ENCODE measurements at regions not wholly inside any gene's neighbourhood (a gene's known extent, or its start where the extent isn't known, plus 50 kb on each side); places are given as distances from the start of the nearest gene placed in this dataset.
"Not testable (repeated sequence)": the region's sequence is repeated elsewhere in the genome, so short reads cannot be mapped to it uniquely, and the experiment has no call there.

- H3K4me3 ChIP-seq (ENCODE audit: low read depth, low read length); H3K4me1 ChIP-seq (ENCODE audit: control insufficient read depth, insufficient read depth, low read length, poor library complexity, severe bottlenecking); H3K4me3 Mint-ChIP-seq; DNase-seq; H3K27ac Mint-ChIP-seq; H3K36me3 Mint-ChIP-seq; H3K36me3 ChIP-seq (ENCODE audit: control insufficient read depth, insufficient read depth, low read length); H3K27ac ChIP-seq (ENCODE audit: insufficient read depth, low read length, poor library complexity, severe bottlenecking); H3K4me1 Mint-ChIP-seq; H3K27me3 ChIP-seq (ENCODE audit: control insufficient read depth, insufficient read depth, low read length); ATAC-seq (ENCODE audit: low read depth in 2 of 2); H3K9me3 ChIP-seq (ENCODE audit: control insufficient read depth in 2 of 2, low read length in 2 of 2); H3K9me3 Mint-ChIP-seq: not testable (repeated sequence)
- peaks cover 16% of the 10 kb centered on the region for H3K27me3 Mint-ChIP-seq
Measured at GRCh38 chr2:238618494-238619283, 192.0 kb downstream of the ASB1 start.

GRCh38 chr2:238627899-238628298, 201.2 kb downstream of the ASB1 start:
- H3K27ac ChIP-seq (ENCODE audit: insufficient read depth, low read length, poor library complexity, severe bottlenecking), result no peak overlapping the region
- ATAC-seq (ENCODE audit: low read depth in 2 of 2) (no peak), DNase-seq (no peak)
- H3K4me3 Mint-ChIP-seq, result no peak overlapping the region
- H3K27me3 ChIP-seq (ENCODE audit: control insufficient read depth, insufficient read depth, low read length), result no peaks in the 10 kb centered on the region
- H3K27ac Mint-ChIP-seq, result no peak overlapping the region
- no peaks in the 10 kb centered on the region for H3K4me1 ChIP-seq (ENCODE audit: control insufficient read depth, insufficient read depth, low read length, poor library complexity, severe bottlenecking)
- no peaks in the 10 kb centered on the region for H3K9me3 ChIP-seq (ENCODE audit: control insufficient read depth in 2 of 2, low read length in 2 of 2)
- H3K36me3 Mint-ChIP-seq, result no peaks in the 10 kb centered on the region
- H3K9me3 Mint-ChIP-seq, result peaks cover 0 to 1% (median 0%) of the 10 kb centered on the region in 7 donors
- no peaks in the 10 kb centered on the region for H3K36me3 ChIP-seq (ENCODE audit: control insufficient read depth, insufficient read depth, low read length)
- no peaks in the 10 kb centered on the region for H3K27me3 Mint-ChIP-seq
- H3K4me3 ChIP-seq (ENCODE audit: low read depth, low read length), result no peak overlapping the region
- H3K4me1 Mint-ChIP-seq, result no peaks in the 10 kb centered on the region

GRCh38 chr2:238629064-238629463, 202.3 kb downstream of the ASB1 start:
- Mint-ChIP-seq H3K27ac (no peak overlapping the region), H3K4me1 (no peaks in the 10 kb centered on the region), H3K9me3 (peaks cover 0 to 1% (median 0%) of the 10 kb centered on the region in 7 donors), H3K4me3 (no peak overlapping the region), H3K36me3 (no peaks in the 10 kb centered on the region), H3K27me3 (no peaks in the 10 kb centered on the region)
- DNase-seq (no peak), ATAC-seq (ENCODE audit: low read depth in 2 of 2) (no peak)
- H3K36me3 ChIP-seq (ENCODE audit: control insufficient read depth, insufficient read depth, low read length), result no peaks in the 10 kb centered on the region
- no peak overlapping the region for H3K4me3 ChIP-seq (ENCODE audit: low read depth, low read length)
- H3K9me3 ChIP-seq (ENCODE audit: control insufficient read depth in 2 of 2, low read length in 2 of 2), result no peaks in the 10 kb centered on the region
- H3K4me1 ChIP-seq (ENCODE audit: control insufficient read depth, insufficient read depth, low read length, poor library complexity, severe bottlenecking), result no peaks in the 10 kb centered on the region
- H3K27me3 ChIP-seq (ENCODE audit: control insufficient read depth, insufficient read depth, low read length), result no peaks in the 10 kb centered on the region
- no peak overlapping the region for H3K27ac ChIP-seq (ENCODE audit: insufficient read depth, low read length, poor library complexity, severe bottlenecking)

GRCh38 chr2:238631491-238632180, 204.9 kb downstream of the ASB1 start:
- H3K27me3 ChIP-seq (ENCODE audit: control insufficient read depth, insufficient read depth, low read length), result no peaks in the 10 kb centered on the region

GRCh38 chr2:238632181-238633060, 205.7 kb downstream of the ASB1 start:
- peaks cover 0 to 1% (median 0%) of the 10 kb centered on the region in 7 donors for H3K9me3 Mint-ChIP-seq
- no peak overlapping the region for H3K27ac Mint-ChIP-seq
- H3K4me3 Mint-ChIP-seq, result no peak overlapping the region
- H3K4me1 Mint-ChIP-seq, result no peaks in the 10 kb centered on the region
- Histone ChIP-seq H3K27me3 (ENCODE audit: control insufficient read depth, insufficient read depth, low read length) (no peaks in the 10 kb centered on the region), H3K27ac (ENCODE audit: insufficient read depth, low read length, poor library complexity, severe bottlenecking) (no peak overlapping the region), H3K4me3 (ENCODE audit: low read depth, low read length) (no peak overlapping the region), H3K4me1 (ENCODE audit: control insufficient read depth, insufficient read depth, low read length, poor library complexity, severe bottlenecking) (no peaks in the 10 kb centered on the region), H3K9me3 (ENCODE audit: control insufficient read depth in 2 of 2, low read length in 2 of 2) (no peaks in the 10 kb centered on the region), H3K36me3 (ENCODE audit: control insufficient read depth, insufficient read depth, low read length) (no peaks in the 10 kb centered on the region)
- peaks cover 4% of the 10 kb centered on the region for H3K27me3 Mint-ChIP-seq
- no peak for ATAC-seq (ENCODE audit: low read depth in 2 of 2)
- no peaks in the 10 kb centered on the region for H3K36me3 Mint-ChIP-seq
- no peak for DNase-seq

More at GRCh38 chr2:238631491-238632180, 204.9 kb downstream of the ASB1 start:
- ATAC-seq (ENCODE audit: low read depth in 2 of 2), result no peak
- H3K4me1 Mint-ChIP-seq, result no peaks in the 10 kb centered on the region
- H3K27ac Mint-ChIP-seq, result no peak overlapping the region
- H3K36me3 ChIP-seq (ENCODE audit: control insufficient read depth, insufficient read depth, low read length), result no peaks in the 10 kb centered on the region
- H3K9me3 Mint-ChIP-seq, result peaks cover 0 to 1% (median 0%) of the 10 kb centered on the region in 7 donors
- H3K4me1 ChIP-seq (ENCODE audit: control insufficient read depth, insufficient read depth, low read length, poor library complexity, severe bottlenecking), result no peaks in the 10 kb centered on the region
- H3K27me3 Mint-ChIP-seq, result no peaks in the 10 kb centered on the region
- no peak for DNase-seq
- no peak overlapping the region for H3K4me3 ChIP-seq (ENCODE audit: low read depth, low read length)
- no peak overlapping the region for H3K4me3 Mint-ChIP-seq
- no peaks in the 10 kb centered on the region for H3K9me3 ChIP-seq (ENCODE audit: control insufficient read depth in 2 of 2, low read length in 2 of 2)
- H3K36me3 Mint-ChIP-seq, result no peaks in the 10 kb centered on the region
- no peak overlapping the region for H3K27ac ChIP-seq (ENCODE audit: insufficient read depth, low read length, poor library complexity, severe bottlenecking)

DNA sequence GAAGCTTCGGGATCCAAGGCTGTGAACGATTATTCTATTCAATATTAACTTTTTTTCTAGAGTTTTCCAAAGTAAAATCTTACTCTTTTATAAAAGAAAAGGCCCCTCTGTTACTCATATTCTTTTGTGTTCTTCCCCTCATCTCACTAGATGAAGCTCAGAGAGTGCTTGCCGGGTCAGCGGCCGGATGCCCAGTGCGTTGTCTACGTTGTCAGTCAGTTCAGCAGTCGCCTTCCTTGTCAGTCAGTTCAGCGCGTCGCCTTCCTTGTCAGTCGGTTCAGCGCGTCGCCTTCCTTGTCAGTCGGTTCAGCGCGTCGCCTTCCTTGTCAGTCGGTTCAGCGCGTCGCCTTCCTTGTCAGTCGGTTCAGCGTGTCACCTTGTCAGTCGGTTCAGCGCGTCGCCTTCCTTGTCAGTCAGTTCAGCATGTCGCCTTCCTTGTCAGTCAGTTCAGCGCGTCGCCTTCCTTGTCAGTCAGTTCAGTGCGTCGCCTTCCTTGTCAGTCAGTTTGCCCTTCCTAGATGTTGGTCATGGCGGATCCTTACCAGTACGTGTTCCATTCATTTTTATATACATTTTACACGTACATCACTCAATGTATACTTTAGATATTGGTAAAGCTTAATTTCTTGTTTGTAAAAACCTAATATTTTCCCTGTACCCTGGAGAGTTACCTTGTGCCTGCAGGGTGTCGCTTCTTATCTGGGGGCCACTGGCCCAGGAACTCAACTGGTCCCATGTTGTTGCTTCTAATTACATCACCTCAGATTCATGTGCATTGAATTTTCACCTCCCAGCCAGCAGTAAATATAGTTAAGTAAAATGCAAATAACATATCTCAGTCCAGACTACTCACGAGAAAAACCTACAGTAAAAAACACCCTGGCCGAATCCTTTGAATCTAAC, 206.9 kb downstream of the ASB1 start:
- H3K27ac ChIP-seq (ENCODE audit: insufficient read depth, low read length, poor library complexity, severe bottlenecking), result no peak overlapping the region
- no peak overlapping the region for H3K4me3 ChIP-seq (ENCODE audit: low read depth, low read length)
- Mint-ChIP-seq H3K36me3 (no peaks in the 10 kb centered on the region), H3K4me3 (no peak overlapping the region), H3K27ac (no peak overlapping the region), H3K9me3 (peaks cover 0 to 1% (median 0%) of the 10 kb centered on the region in 7 donors), H3K4me1 (no peaks in the 10 kb centered on the region), H3K27me3 (peaks cover 4% of the 10 kb centered on the region)
- ATAC-seq (ENCODE audit: low read depth in 2 of 2) (no peak), DNase-seq (no peak)
- no peaks in the 10 kb centered on the region for H3K4me1 ChIP-seq (ENCODE audit: control insufficient read depth, insufficient read depth, low read length, poor library complexity, severe bottlenecking)
- no peaks in the 10 kb centered on the region for H3K9me3 ChIP-seq (ENCODE audit: control insufficient read depth in 2 of 2, low read length in 2 of 2)
- no peaks in the 10 kb centered on the region for H3K27me3 ChIP-seq (ENCODE audit: control insufficient read depth, insufficient read depth, low read length)
- no peaks in the 10 kb centered on the region for H3K36me3 ChIP-seq (ENCODE audit: control insufficient read depth, insufficient read depth, low read length)
